HUDEP-2 (cell line): ENCODE measurements at regions not wholly inside any gene's neighbourhood (a gene's known extent, or its start where the extent isn't known, plus 50 kb on each side); places are given as distances from the start of the nearest gene placed in this dataset.
A peak's percentile ranks its signal among the peaks of the same experiment; 100 is the strongest.

ENCODE experiments used
- DNase-seq, 76 experiments: peaks; one replicate each; lab custom pipeline; 2025; ENCODE audit not compliant: unreplicated experiment in 76 of 76; lab: John Stamatoyannopoulos, UW

- DNase-seq, result no peak
These were observed 197.7 kb upstream of the POU3F1 start for GRCh38 chr1:38244218-38244845.

- DNase-seq, result no peak
These were observed 196.5 kb upstream of the POU3F1 start for GRCh38 chr1:38243106-38243505.

GRCh38 chr1:38242506-38242905 lies 195.9 kb upstream of the POU3F1 start:
- no peak for DNase-seq

GRCh38 chr1:38241594-38242334 lies 195.2 kb upstream of the POU3F1 start:
- DNase-seq, result no peak

GRCh38 chr1:38240618-38241017 lies 194.0 kb upstream of the POU3F1 start:
- DNase-seq, result no peak

GRCh38 chr1:38239258-38239835 lies 192.8 kb upstream of the POU3F1 start:
- DNase-seq, result no peak

GRCh38 chr1:38238294-38238693 lies 191.7 kb upstream of the POU3F1 start:
- DNase-seq, result no peak

GRCh38 chr1:38235705-38236104 lies 189.1 kb upstream of the POU3F1 start:
- no peak for DNase-seq

GRCh38 chr1:38231941-38232340 lies 185.3 kb upstream of the POU3F1 start:
- no peak for DNase-seq

GRCh38 chr1:38228718-38229117 lies 182.1 kb upstream of the POU3F1 start:
- DNase-seq, result no peak

GRCh38 chr1:38225745-38226144 lies 179.2 kb upstream of the POU3F1 start:
- peak in 1 of 76 experiments; percentile 23 for DNase-seq

GRCh38 chr1:38223391-38223790 lies 176.8 kb upstream of the POU3F1 start:
- no peak for DNase-seq

GRCh38 chr1:38222891-38223290 lies 176.3 kb upstream of the POU3F1 start:
- no peak for DNase-seq

GRCh38 chr1:38221006-38221649 lies 174.5 kb upstream of the POU3F1 start:
- no peak for DNase-seq

- DNase-seq, result no peak
These were observed 170.7 kb upstream of the POU3F1 start for GRCh38 chr1:38217316-38217715.

- DNase-seq, result peak in 1 of 76 experiments; percentile 2
These were observed 167.2 kb upstream of the POU3F1 start for GRCh38 chr1:38213646-38214434.

GRCh38 chr1:38210895-38211177 lies 164.2 kb upstream of the POU3F1 start:
- no peak for DNase-seq

- DNase-seq, result no peak
These were observed 163.7 kb upstream of the POU3F1 start for GRCh38 chr1:38210021-38210894.

- DNase-seq, result no peak
These were observed 162.4 kb upstream of the POU3F1 start for GRCh38 chr1:38208716-38209632.
